GM23338 (cell line): ENCODE measurements at regions not wholly inside any gene's neighbourhood (a gene's known extent, or its start where the extent isn't known, plus 50 kb on each side); places are given as distances from the start of the nearest gene placed in this dataset.

Source experiments
- ATAC-seq: fragments of 200-7000 bp; cut with Tn5 transposase; 3 replicates; pipeline ENCODE4 v1.9.1; 2020
- DNase-seq: peaks from one replicate; pipeline ENCODE4 v3.0.0-alpha.2; 2015; ENCODE audit warnings: low spot score
- H2AFZ ChIP-seq: fragments of 200-600 bp; sonication (generic); 2 replicates; pipeline ENCODE4 v1.8.0; 2016; ENCODE audit warnings: antibody characterized with exemption, mild to moderate bottlenecking, moderate library complexity
- H3F3A ChIP-seq: fragments of 200-600 bp; sonication (generic); replicated peaks from 2 replicates; pipeline ENCODE4 v1.8.0; 2017; ENCODE audit warnings: antibody characterized with exemption, mixed run types, low read depth
- H3K27ac ChIP-seq: fragments of 200-600 bp; sonication (generic); 2 replicates; pipeline ENCODE4 v1.6.1; 2016; ENCODE audit warnings: low read depth
- H3K27me3 ChIP-seq: fragments of 200-600 bp; sonication (generic); 2 replicates; pipeline ENCODE4 v1.8.0; 2016; ENCODE audit warnings: mild to moderate bottlenecking, mixed run types, moderate library complexity; ENCODE audit not compliant: insufficient read depth
- H3K36me3 ChIP-seq: fragments of 200-600 bp; sonication (generic); 2 replicates; pipeline ENCODE4 v1.8.0; 2016; ENCODE audit warnings: mild to moderate bottlenecking; ENCODE audit not compliant: insufficient read depth
- H3K4me1 ChIP-seq: fragments of 200-600 bp; sonication (generic); 2 replicates; pipeline ENCODE4 v1.8.0; 2016; ENCODE audit warnings: mild to moderate bottlenecking, moderate library complexity; ENCODE audit not compliant: insufficient read depth
- H3K4me2 ChIP-seq: fragments of 200-600 bp; sonication (generic); 2 replicates; pipeline ENCODE4 v1.7.1; 2017; ENCODE audit warnings: mixed run types
- H3K4me3 ChIP-seq: fragments of 200-600 bp; sonication (generic); 2 replicates; pipeline ENCODE4 v1.6.1; 2016; ENCODE audit warnings: mixed run types
- H3K79me2 ChIP-seq: fragments of 200-600 bp; sonication (generic); replicated peaks from 2 replicates; pipeline ENCODE4 v1.8.0; 2017; ENCODE audit warnings: mild to moderate bottlenecking; ENCODE audit not compliant: insufficient read depth
- H3K9me2 ChIP-seq: fragments of 200-600 bp; sonication (generic); 2 replicates; pipeline ENCODE4 v1.8.0; 2017; ENCODE audit not compliant: insufficient read depth
- H4K20me1 ChIP-seq: fragments of 200-600 bp; sonication (generic); replicated peaks from 2 replicates; pipeline ENCODE4 v1.8.0; 2017; ENCODE audit warnings: mild to moderate bottlenecking; ENCODE audit not compliant: insufficient read depth
- H3K27ac Mint-ChIP-seq: 2 replicates; pipeline ENCODE4 v1.8.0; 2020; ENCODE audit warnings: inconsistent platforms, mild to moderate bottlenecking, moderate library complexity, mixed read lengths
- H3K27me3 Mint-ChIP-seq: 3 replicates; pipeline ENCODE4 v1.8.0; 2022; ENCODE audit warnings: low read depth, mild to moderate bottlenecking, moderate library complexity, mixed read lengths, inconsistent platforms; ENCODE audit not compliant: insufficient read depth, poor library complexity
- H3K36me3 Mint-ChIP-seq: 3 replicates; pipeline ENCODE4 v1.8.0; 2021; ENCODE audit warnings: low read depth, mild to moderate bottlenecking, inconsistent platforms, moderate library complexity, mixed read lengths
- H3K4me1 Mint-ChIP-seq: 3 replicates; pipeline ENCODE4 v1.8.0; 2020; ENCODE audit warnings: mild to moderate bottlenecking, inconsistent platforms, mixed read lengths
- H3K4me3 Mint-ChIP-seq: 3 replicates; pipeline ENCODE4 v1.8.0; 2021; ENCODE audit warnings: moderate library complexity, mild to moderate bottlenecking, inconsistent platforms, mixed read lengths
- H3K9me3 Mint-ChIP-seq: 3 replicates; pipeline ENCODE4 v1.8.0; 2020; ENCODE audit warnings: moderate library complexity, mild to moderate bottlenecking, inconsistent platforms, mixed read lengths
- EZH2phosphoT487 ChIP-seq: fragments of 200-600 bp; sonication (generic); IDR thresholded peaks from one replicate; pipeline ENCODE4 v1.8.1; 2018; ENCODE audit warnings: antibody characterized with exemption; ENCODE audit not compliant: unreplicated experiment
- ZNF462 ChIP-seq: fragments of 250-450 bp; sonication (Bioruptor Pico); IDR thresholded peaks from 2 replicates; pipeline ENCODE4 v1.5.0; 2020; ENCODE audit warnings: mild to moderate bottlenecking, moderate library complexity

DNA sequence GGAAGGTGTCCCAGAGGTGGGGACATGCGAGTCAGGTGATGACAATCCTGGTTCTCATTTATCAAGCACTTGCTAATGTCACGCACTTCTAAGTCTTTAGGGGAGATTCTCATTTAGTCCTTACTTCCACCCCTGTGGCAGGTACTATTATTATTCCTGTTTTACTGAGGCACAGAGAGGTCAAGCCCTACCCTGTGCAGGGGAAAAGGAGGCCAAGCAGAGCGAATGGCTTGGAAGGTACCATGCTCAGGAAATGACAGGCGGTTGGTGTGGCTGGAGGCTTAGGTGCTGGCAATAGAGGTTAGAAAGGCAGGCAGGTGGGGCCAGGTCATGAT lies 268.9 kb downstream of the UACA start (continued):
- TF ChIP-seq EZH2phosphoT487: no peak

DNA sequence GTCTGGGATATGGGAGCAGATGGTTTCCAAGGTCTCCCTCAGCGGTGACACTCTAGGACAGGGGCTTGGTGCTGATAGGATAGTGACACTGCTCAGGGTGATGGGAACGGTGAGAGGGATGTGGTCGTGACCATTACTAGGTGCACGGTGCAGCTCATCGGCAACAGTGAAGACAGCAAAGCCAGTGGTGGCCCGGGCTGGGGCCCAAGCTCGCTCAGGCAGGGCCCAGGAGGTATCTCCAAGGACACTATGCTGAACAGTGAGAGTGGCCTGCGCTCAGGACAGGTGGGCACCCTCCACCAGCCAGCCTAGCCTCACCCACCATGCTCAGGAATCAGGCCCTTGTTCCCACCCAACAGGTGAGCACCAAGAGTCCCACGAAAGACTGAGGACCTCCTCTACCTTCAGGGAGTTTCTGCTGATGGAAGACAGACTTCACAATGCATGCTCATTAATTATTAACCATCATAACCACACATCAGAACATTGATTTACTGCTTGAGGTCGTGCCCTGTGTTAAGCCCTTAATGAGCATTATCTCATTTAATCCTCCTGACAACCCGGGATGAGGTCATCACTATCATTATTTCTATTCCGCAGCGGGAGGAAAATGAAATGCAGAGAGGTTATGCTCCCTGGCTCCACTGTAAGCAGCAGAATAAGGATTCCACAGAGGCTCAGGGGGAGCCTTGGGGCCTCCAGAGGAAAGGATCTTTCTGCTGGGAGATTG lies 269.4 kb downstream of the UACA start:
- no peak overlapping the region for H3K27ac Mint-ChIP-seq
- H3K4me2 ChIP-seq: no peak overlapping the region

More for the DNA sequence above, 269.4 kb downstream of the UACA start:
- DNase-seq (no peak), ATAC-seq (no peak)
- Histone ChIP-seq H3K27ac (no peak overlapping the region), H3K79me2 (no peaks in the 10 kb centered on the region), H4K20me1 (no peaks in the 10 kb centered on the region), H2AFZ (no peak overlapping the region), H3K27me3 (no peaks in the 10 kb centered on the region), H3K4me3 (no peak overlapping the region), H3K4me1 (no peaks in the 10 kb centered on the region), H3F3A (no peaks in the 10 kb centered on the region), H3K36me3 (no peaks in the 10 kb centered on the region), H3K9me2 (no peaks in the 10 kb centered on the region)
- H3K9me3 Mint-ChIP-seq: no peaks in the 10 kb centered on the region
- no peak overlapping the region for H3K4me3 Mint-ChIP-seq
- H3K4me1 Mint-ChIP-seq: peaks cover 9% of the 10 kb centered on the region; the same call in 2 of the 3 replicates
- TF ChIP-seq ZNF462 (CRISPR knock-in tag): no peak
- H3K36me3 Mint-ChIP-seq: no peaks in the 10 kb centered on the region
- no peaks in the 10 kb centered on the region for H3K27me3 Mint-ChIP-seq
